Colon (tissue), 2 donors: ENCODE measurements at regions not wholly inside any gene's neighbourhood (a gene's known extent, or its start where the extent isn't known, plus 50 kb on each side); places are given as distances from the start of the nearest gene placed in this dataset.
"Not testable (repeated sequence)": the region's sequence is repeated elsewhere in the genome, so short reads cannot be mapped to it uniquely, and the experiment has no call there.

Experiments
- FAIRE-seq: peaks from 2 replicates; lab custom pipeline; 2012; peaks lifted over from hg19 to GRCh38; lab: Jason Lieb, UNC
- donor health status: control.
- donor health status: control.

GRCh38 chr21:10431995-10432394 lies 89.4 kb upstream of the TPTE start:
- FAIRE-seq = not testable (repeated sequence)

GRCh38 chr21:10432456-10432855 lies 88.9 kb upstream of the TPTE start:
- not testable (repeated sequence) for FAIRE-seq

GRCh38 chr21:10437977-10438376 lies 83.4 kb upstream of the TPTE start:
- FAIRE-seq = not testable (repeated sequence)

- FAIRE-seq = not testable (repeated sequence)
Observed at GRCh38 chr21:10440639-10441038, 80.7 kb upstream of the TPTE start.

- FAIRE-seq = not testable (repeated sequence)
Observed at GRCh38 chr21:10442018-10442417, 79.4 kb upstream of the TPTE start.

- FAIRE-seq = peak; percentile 75
Observed at GRCh38 chr21:10445685-10446084, 75.7 kb upstream of the TPTE start.

DNA sequence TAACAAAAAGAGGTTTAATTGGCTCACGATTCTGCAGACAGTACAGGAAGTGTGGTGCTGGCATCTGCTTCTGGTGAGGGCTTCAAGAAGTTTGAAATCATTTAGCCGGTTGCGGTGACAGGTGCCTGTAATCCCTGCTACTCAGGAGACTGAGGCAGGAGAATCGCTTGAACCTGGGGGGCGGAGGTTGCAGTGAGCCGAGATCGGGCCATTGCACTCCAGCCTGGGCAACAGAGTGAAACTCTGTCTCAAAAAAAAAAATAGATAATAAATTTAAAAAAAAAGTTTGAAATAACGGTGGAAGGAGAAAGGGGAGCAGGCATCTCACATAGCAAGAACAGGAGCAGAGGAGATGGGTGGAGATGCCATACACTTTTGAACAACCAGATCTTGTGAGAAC lies 71.9 kb upstream of the TPTE start:
- not testable (repeated sequence) for FAIRE-seq

DNA sequence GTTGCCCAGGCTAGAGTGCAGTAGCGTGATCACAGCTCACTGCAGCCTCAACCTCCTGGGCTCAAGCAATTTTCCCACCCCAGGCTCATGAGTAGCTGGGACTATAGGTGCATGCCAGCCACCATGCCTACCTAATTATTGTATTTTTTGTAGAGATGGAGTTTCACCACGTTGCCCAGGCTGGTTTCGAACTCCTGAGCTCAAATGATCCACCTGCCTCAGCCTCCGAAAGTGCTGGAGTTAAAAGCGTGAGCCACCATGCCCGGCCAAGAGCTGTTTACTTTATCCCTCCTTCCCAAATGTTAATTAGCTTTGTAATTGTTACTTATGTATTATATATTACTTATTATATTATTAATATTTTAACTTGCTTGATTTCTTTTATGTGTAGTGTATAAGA lies 70.1 kb upstream of the TPTE start:
- FAIRE-seq = not testable (repeated sequence)

- not testable (repeated sequence) for FAIRE-seq
Observed at GRCh38 chr21:10457765-10458164, 63.6 kb upstream of the TPTE start.

DNA sequence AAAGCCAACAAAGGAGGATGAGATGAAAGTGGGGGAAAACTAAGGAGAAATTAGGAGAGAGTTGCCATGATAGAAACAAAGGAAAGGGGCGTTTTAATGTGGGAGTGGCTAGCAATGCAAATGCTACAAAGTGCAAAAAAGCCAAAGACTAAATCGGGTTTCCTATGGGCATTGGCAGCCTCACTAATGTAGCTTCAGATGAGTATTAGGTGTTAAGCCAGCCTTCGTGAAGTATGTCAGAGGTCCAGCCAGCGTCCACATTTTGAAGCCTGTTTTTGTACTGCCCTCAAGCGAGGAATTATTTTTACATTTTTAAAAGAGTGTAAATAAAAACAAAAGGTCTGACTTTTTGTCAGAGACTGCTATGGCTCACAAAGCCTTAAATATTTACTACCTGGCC lies 60.4 kb upstream of the TPTE start:
- not testable (repeated sequence) for FAIRE-seq

GRCh38 chr21:10461445-10461844 lies 59.9 kb upstream of the TPTE start:
- not testable (repeated sequence) for FAIRE-seq

GRCh38 chr21:10463156-10463555 lies 58.2 kb upstream of the TPTE start:
- FAIRE-seq = peak; percentile 36

DNA sequence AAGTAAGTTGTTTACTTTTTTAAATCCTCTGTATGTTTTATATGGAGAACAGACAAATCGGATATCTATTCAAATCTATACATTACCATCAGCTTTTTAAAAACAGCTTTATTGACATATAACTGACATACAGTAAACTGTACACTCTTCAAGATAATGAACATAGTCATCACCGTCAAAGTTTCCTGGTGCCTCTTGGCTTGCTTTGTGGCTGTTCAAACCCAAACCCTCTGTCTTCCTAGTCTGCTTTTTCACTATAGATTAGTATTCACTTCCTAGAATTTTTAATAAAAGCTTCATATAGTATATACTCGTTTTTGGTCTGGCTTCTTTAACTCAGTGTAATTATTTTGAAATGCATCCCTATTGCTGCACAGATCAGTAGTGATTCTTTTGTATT lies 56.4 kb upstream of the TPTE start:
- FAIRE-seq = no peak

DNA sequence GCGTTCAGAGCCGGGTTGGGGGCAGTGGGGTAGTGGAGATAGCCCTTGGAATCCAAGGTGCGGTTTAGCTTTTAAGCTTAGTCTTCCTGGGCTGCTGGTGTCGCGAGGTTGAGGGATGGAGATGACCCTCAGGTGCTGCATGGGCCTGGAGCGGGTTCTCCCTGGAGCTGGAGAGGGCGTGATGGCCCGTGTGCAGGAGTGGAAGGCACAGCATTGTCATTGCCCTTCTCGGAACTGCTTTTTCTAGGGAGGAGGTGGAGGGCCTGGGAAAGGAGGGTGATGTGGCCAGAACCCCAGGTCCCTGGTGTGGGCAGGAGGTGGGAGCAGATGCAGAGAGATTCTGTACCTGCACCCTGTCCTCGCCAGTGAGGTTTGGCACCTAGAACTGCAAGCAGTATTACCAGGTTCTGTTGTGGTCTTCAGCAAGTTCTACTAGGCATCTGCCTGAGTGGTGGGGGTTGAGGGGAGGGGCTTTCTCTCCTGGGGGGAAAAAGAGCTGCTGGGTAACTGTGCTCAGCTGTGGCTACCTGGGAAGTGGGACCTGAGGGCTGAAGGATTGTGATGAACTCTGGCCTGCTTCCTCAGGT lies 55.8 kb upstream of the TPTE start:
- not testable (repeated sequence) for FAIRE-seq

DNA sequence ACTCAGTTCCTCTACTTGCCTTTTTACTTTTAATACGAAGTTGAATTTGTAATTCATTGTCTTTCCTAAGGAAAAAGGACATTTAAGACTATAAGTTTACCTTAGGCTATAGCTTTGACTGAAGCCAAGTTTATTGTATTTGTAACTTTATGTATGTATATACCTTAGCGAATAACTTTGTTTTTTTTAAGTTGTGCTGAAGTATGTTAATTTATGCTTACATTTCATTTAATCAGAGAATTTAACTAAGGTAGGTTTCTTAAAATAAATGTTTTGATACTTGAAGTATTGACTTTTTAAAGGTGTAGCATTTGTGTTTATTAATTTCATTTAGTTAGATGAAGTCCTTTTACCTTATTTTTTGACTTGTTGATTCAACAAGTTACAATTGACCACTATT lies 55.2 kb upstream of the TPTE start:
- peak; percentile 88 for FAIRE-seq
